SK-N-SH (cell line): ENCODE measurements at regions not wholly inside any gene's neighbourhood (a gene's known extent, or its start where the extent isn't known, plus 50 kb on each side); places are given as distances from the start of the nearest gene placed in this dataset.

Source experiments
- CHD2 ChIP-seq: fragments of 150-350 bp; IDR thresholded peaks from 2 replicates; pipeline ENCODE4 v1.6.1; 2018; ENCODE audit warnings: low read length; ENCODE audit not compliant: partially characterized antibody
- CTCF ChIP-seq: fragments of 200-600 bp; sonication (generic); IDR thresholded peaks from 2 replicates; pipeline ENCODE4 v1.6.1; 2017; ENCODE audit warnings: antibody characterized with exemption, mild to moderate bottlenecking, moderate library complexity
- MXI1 ChIP-seq: IDR thresholded peaks from 2 replicates; pipeline ENCODE4 v1.6.1; 2012; ENCODE audit warnings: mild to moderate bottlenecking, low read depth, low read length, improper control_type of control experiment
- RAD21 ChIP-seq: IDR thresholded peaks from 2 replicates; pipeline ENCODE4 v1.6.1; 2012; ENCODE audit warnings: mild to moderate bottlenecking, low read length
- RCOR1 ChIP-seq: fragments of 150-350 bp; IDR thresholded peaks from 2 replicates; pipeline ENCODE4 v1.6.1; 2017; ENCODE audit warnings: antibody characterized with exemption, low read length
- RXRA ChIP-seq: IDR thresholded peaks from 2 replicates; pipeline ENCODE4 v1.4.0; 2012; ENCODE audit warnings: low read depth, mild to moderate bottlenecking, borderline replicate concordance
- SIN3A ChIP-seq: IDR thresholded peaks from 2 replicates; pipeline ENCODE4 v1.6.1; 2012; ENCODE audit warnings: low read depth, mild to moderate bottlenecking, low read length, moderate library complexity, borderline replicate concordance
- USF2 ChIP-seq: fragments of 150-350 bp; IDR thresholded peaks from 2 replicates; pipeline ENCODE4 v1.6.1; 2017; ENCODE audit warnings: antibody characterized with exemption, low read length, low read depth, borderline replicate concordance

- TF ChIP-seq SIN3A: no peak
- no peak for TF ChIP-seq USF2
- no peak for TF ChIP-seq CTCF
- no peak for TF ChIP-seq MXI1
- TF ChIP-seq RXRA: no peak
- TF ChIP-seq RAD21: no peak
- no peak for TF ChIP-seq RCOR1
- no peak for TF ChIP-seq CHD2
Observed at GRCh38 chr4:8738471-8738931, 133.1 kb downstream of the HMX1 start.
